Mesendoderm (in vitro differentiated cells): ENCODE measurements at regions not wholly inside any gene's neighbourhood (a gene's known extent, or its start where the extent isn't known, plus 50 kb on each side); places are given as distances from the start of the nearest gene placed in this dataset.

Source experiments
- DNase-seq: peaks from one replicate; pipeline ENCODE4 v3.0.0; 2013
- H2AK5ac ChIP-seq: 2 replicates; pipeline ENCODE4 v1.6.1; 2013; ENCODE audit warnings: low read length, inconsistent platforms
- H2BK120ac ChIP-seq: 2 replicates; pipeline ENCODE4 v1.6.1; 2013; ENCODE audit warnings: low read depth, mild to moderate bottlenecking, low read length, moderate library complexity, mixed read lengths
- H2BK15ac ChIP-seq: replicated peaks from 2 replicates; pipeline ENCODE4 v1.6.1; 2013; ENCODE audit warnings: low read depth, mild to moderate bottlenecking, moderate library complexity
- H2BK5ac ChIP-seq: 2 replicates; pipeline ENCODE4 v1.6.1; 2013; ENCODE audit warnings: low read length, inconsistent platforms
- H3K18ac ChIP-seq: 2 replicates; pipeline ENCODE4 v1.6.1; 2013; ENCODE audit warnings: mild to moderate bottlenecking, low read length, mixed read lengths
- H3K23ac ChIP-seq: one replicate; pipeline ENCODE4 v1.6.1; 2013; ENCODE audit warnings: low read length
- H3K27ac ChIP-seq: 2 replicates; pipeline ENCODE4 v1.5.1; 2013; ENCODE audit warnings: low read depth, mild to moderate bottlenecking, inconsistent platforms, low read length, moderate library complexity
- H3K27me3 ChIP-seq: 2 replicates; pipeline ENCODE4 v1.6.1; 2013; ENCODE audit warnings: low read length, control low read depth, mild to moderate bottlenecking, inconsistent platforms; ENCODE audit not compliant: insufficient read depth, poor library complexity
- H3K36me3 ChIP-seq: 2 replicates; pipeline ENCODE4 v1.6.1; 2013; ENCODE audit warnings: low read length, inconsistent platforms; ENCODE audit not compliant: control insufficient read depth, insufficient read depth
- H3K4ac ChIP-seq: one replicate; pipeline ENCODE4 v1.6.1; 2013; ENCODE audit warnings: low read depth, mild to moderate bottlenecking, low read length, moderate library complexity
- H3K4me1 ChIP-seq: 2 replicates; pipeline ENCODE4 v1.6.1; 2013; ENCODE audit warnings: low read depth, low read length, inconsistent platforms; ENCODE audit not compliant: control insufficient read depth
- H3K4me2 ChIP-seq: 2 replicates; pipeline ENCODE4 v1.6.1; 2013; ENCODE audit warnings: low read length
- H3K4me3 ChIP-seq: 2 replicates; pipeline ENCODE4 v1.5.1; 2013; ENCODE audit warnings: mild to moderate bottlenecking, low read length
- H3K56ac ChIP-seq: one replicate; pipeline ENCODE4 v1.6.1; 2013; ENCODE audit warnings: low read length
- H3K79me1 ChIP-seq: 2 replicates; pipeline ENCODE4 v1.6.1; 2013; ENCODE audit warnings: low read length, inconsistent platforms
- H3K79me2 ChIP-seq: 2 replicates; pipeline ENCODE4 v1.6.1; 2013; ENCODE audit warnings: mild to moderate bottlenecking, low read length; ENCODE audit not compliant: control insufficient read depth, insufficient read depth
- H3K9ac ChIP-seq: 2 replicates; pipeline ENCODE4 v1.6.1; 2013; ENCODE audit warnings: low read length, inconsistent platforms
- H4K5ac ChIP-seq: one replicate; pipeline ENCODE4 v1.6.1; 2013; ENCODE audit warnings: low read length
- H4K8ac ChIP-seq: one replicate; pipeline ENCODE4 v1.6.1; 2013; ENCODE audit warnings: low read depth, mild to moderate bottlenecking, control low read depth, low read length, moderate library complexity
- WGBS: extraction: QIAGEN DNeasy Blood & Tissue Kit; methylation state at CpG from one replicate; pipeline ENCODE4 v1.1.7; 2013; ENCODE audit warnings: low lambda C conversion rate, missing lambda C conversion rate; ENCODE audit not compliant: insufficient coverage; ENCODE audit errors: extremely low coverage; 5-methylcytosine and 5-hydroxymethylcytosine counted together

DNA sequence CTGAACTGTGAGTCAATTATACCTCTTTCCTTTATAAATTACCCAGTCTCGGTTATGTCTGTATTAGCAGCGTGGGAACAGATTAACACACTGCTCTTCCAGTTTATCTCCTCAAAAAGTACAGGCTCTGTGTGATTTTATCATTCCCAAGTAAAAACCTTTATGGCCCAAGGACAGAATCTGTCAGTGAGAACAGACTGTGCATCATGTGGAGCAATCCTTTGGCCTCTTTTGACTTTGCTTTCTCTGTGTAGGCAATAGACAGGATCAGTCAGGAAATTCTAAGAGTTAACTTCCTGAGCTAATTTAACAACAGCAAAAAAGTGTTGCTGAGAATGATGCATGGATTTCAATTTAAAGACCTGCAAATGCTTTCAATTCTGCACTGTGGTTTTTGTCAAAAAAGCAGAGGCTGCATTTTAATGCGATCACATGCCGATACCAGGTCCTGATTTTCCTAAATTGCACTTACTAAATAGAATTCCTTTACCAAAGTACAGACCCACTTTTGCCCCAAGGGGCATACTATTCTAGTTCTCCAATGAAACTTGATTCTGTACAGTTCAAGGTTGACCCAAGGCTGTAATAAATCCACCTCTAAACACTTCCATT is 246.7 kb upstream of the MARCKS start:
- no peak overlapping the region for H3K27ac ChIP-seq
- H2BK5ac ChIP-seq = no peak overlapping the region
- H3K23ac ChIP-seq = no peak overlapping the region
- no peak overlapping the region for H2BK15ac ChIP-seq
- no CpG with 5 or more reads among the region's 4 CpGs for WGBS
- no peak overlapping the region for H3K9ac ChIP-seq
- no peak overlapping the region for H4K8ac ChIP-seq
- no peaks in the 10 kb centered on the region for H3K4me1 ChIP-seq
- no peak overlapping the region for H4K5ac ChIP-seq
- no peak overlapping the region for H3K4ac ChIP-seq
- no peak overlapping the region for H3K4me3 ChIP-seq
- no peaks in the 10 kb centered on the region for H3K79me1 ChIP-seq
- no peaks in the 10 kb centered on the region for H3K79me2 ChIP-seq
- H2AK5ac ChIP-seq = no peak overlapping the region
- H3K18ac ChIP-seq = no peak overlapping the region
- H2BK120ac ChIP-seq = no peak overlapping the region
- H3K4me2 ChIP-seq = no peak overlapping the region
- no peak overlapping the region for H3K56ac ChIP-seq
- no peak for DNase-seq
- H3K27me3 ChIP-seq = no peaks in the 10 kb centered on the region
- no peaks in the 10 kb centered on the region for H3K36me3 ChIP-seq

DNA sequence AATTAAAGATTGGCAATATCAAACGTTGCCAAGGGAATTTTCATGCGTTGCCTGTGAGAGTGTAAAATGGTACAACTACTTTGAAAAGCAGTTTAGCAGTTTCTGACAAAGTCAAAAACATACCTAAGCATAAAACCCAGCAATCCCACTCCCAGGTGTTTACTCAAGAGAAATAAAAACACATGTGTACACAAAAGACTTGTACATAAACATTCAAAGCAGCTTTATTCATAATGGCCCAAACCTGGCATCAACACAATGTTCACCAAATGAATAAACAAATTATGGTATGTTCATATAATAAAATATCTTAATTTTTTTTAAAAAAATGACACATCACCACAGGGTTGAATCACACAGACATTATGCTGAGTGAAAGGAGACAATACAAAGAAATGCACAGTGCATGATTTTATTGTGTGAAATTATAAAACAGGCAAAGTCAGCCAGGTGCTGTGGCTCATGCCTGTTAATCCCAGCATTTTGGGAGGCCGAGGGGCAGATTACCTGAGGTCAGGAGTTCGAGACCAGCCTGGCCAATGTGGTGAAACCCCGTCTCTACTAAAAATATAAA is 240.4 kb upstream of the MARCKS start:
- no peak overlapping the region for H3K4ac ChIP-seq
- no peak overlapping the region for H2AK5ac ChIP-seq
- H2BK15ac ChIP-seq = no peak overlapping the region
- H3K27ac ChIP-seq = no peak overlapping the region
- H3K79me2 ChIP-seq = no peaks in the 10 kb centered on the region
- no peak overlapping the region for H4K8ac ChIP-seq
- H3K4me3 ChIP-seq = no peak overlapping the region
- no peak overlapping the region for H2BK120ac ChIP-seq
- no peak overlapping the region for H3K4me2 ChIP-seq
- DNase-seq = no peak
- no peak overlapping the region for H3K23ac ChIP-seq
- H3K27me3 ChIP-seq = no peaks in the 10 kb centered on the region
- WGBS = no CpG with 5 or more reads among the region's 5 CpGs
- no peak overlapping the region for H2BK5ac ChIP-seq
- no peaks in the 10 kb centered on the region for H3K79me1 ChIP-seq
- H3K9ac ChIP-seq = no peak overlapping the region
- H3K56ac ChIP-seq = no peak overlapping the region
- no peak overlapping the region for H4K5ac ChIP-seq
- no peaks in the 10 kb centered on the region for H3K36me3 ChIP-seq
- H3K18ac ChIP-seq = no peak overlapping the region
- H3K4me1 ChIP-seq = no peaks in the 10 kb centered on the region

DNA sequence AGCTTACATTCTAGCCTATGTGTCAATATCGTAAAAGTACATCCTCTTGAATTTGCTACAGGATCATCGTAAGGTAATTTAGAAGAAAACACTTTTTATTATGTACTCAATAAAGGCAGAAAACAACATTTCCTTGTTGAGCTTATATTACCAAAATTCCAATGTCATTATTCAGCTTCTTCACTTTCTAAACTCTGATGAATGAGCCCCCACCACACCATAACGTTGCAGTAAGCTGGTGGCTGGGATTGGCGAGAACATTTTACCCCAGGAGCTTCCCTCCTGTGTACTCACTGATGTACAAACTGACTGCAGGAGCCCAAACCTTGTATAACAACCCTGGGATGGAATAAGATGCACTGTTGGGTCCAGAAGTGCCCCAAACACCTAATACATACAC is 238.1 kb upstream of the MARCKS start:
- Histone ChIP-seq H4K5ac (no peak overlapping the region), H2AK5ac (no peak overlapping the region), H3K27me3 (no peaks in the 10 kb centered on the region), H3K79me2 (no peaks in the 10 kb centered on the region), H3K4ac (no peak overlapping the region), H3K56ac (no peak overlapping the region), H3K23ac (no peak overlapping the region), H4K8ac (no peak overlapping the region), H3K79me1 (no peaks in the 10 kb centered on the region), H2BK15ac (no peak overlapping the region), H3K4me1 (no peaks in the 10 kb centered on the region), H3K9ac (no peak overlapping the region), H3K4me2 (no peak overlapping the region), H2BK120ac (no peak overlapping the region), H3K36me3 (no peaks in the 10 kb centered on the region), H3K4me3 (no peak overlapping the region), H3K27ac (no peak overlapping the region), H3K18ac (no peak overlapping the region), H2BK5ac (no peak overlapping the region)
- no peak for DNase-seq
- no CpG with 5 or more reads among the region's 4 CpGs for WGBS

DNA sequence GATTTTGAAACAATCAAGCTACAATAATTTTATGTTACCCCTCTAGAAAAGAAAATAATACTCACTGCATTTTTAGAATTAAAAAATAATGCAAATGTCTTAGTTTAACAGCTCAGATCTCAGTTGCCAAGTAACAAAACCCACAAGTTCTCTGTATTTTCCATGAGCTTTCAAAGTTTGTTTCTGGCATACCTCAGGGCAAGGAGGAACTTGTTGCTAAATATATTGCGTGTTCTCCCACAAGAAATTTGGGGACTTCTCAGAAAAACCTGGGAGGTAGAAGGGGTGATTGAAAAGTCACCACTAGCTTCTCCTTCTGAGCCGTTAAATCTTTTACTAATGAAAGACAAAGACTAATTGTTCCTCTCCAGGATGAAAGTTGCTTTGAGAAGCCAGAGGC is 236.8 kb upstream of the MARCKS start:
- Histone ChIP-seq H3K18ac (no peak overlapping the region), H3K56ac (no peak overlapping the region), H3K4me1 (no peaks in the 10 kb centered on the region), H3K27ac (no peak overlapping the region), H3K79me1 (no peaks in the 10 kb centered on the region), H2BK15ac (no peak overlapping the region), H3K4me2 (no peak overlapping the region), H3K36me3 (no peaks in the 10 kb centered on the region), H3K4ac (no peak overlapping the region), H2AK5ac (no peak overlapping the region), H3K23ac (no peak overlapping the region), H3K79me2 (no peaks in the 10 kb centered on the region), H2BK5ac (no peak overlapping the region), H3K9ac (no peak overlapping the region), H4K5ac (no peak overlapping the region), H2BK120ac (no peak overlapping the region), H3K27me3 (no peaks in the 10 kb centered on the region), H3K4me3 (no peak overlapping the region), H4K8ac (no peak overlapping the region)
- no peak for DNase-seq
- WGBS = no CpG with 5 or more reads among the region's 2 CpGs

DNA sequence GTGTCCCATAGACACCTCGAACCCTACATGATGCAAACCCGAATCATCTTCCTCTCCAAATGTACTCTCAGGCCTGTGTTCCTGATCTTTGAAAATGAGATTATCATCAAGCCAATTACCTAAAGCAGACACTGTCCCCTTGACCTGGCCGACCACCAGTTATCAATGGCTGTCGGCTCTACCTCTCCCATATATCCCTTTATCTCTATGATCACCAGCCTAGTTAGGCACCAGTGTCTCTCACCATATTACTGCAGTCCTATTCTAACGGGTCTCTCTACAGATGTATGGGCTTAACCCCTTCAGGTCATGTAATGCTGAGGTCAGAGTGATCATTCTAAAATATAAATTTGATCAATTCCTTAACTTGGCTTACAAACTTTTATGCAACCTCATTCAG is 234.9 kb upstream of the MARCKS start:
- Histone ChIP-seq H2BK120ac (no peak overlapping the region), H3K4me1 (no peaks in the 10 kb centered on the region), H3K79me1 (no peaks in the 10 kb centered on the region), H2BK5ac (no peak overlapping the region), H3K36me3 (no peaks in the 10 kb centered on the region), H3K4me2 (no peak overlapping the region), H3K18ac (no peak overlapping the region), H3K56ac (no peak overlapping the region), H2AK5ac (no peak overlapping the region), H3K27ac (no peak overlapping the region), H3K27me3 (no peaks in the 10 kb centered on the region), H2BK15ac (no peak overlapping the region), H3K4me3 (no peak overlapping the region), H3K23ac (no peak overlapping the region), H4K5ac (no peak overlapping the region), H3K79me2 (no peaks in the 10 kb centered on the region), H4K8ac (no peak overlapping the region), H3K4ac (no peak overlapping the region), H3K9ac (no peak overlapping the region)
- WGBS = no CpG with 5 or more reads among the region's 5 CpGs
- DNase-seq = no peak

DNA sequence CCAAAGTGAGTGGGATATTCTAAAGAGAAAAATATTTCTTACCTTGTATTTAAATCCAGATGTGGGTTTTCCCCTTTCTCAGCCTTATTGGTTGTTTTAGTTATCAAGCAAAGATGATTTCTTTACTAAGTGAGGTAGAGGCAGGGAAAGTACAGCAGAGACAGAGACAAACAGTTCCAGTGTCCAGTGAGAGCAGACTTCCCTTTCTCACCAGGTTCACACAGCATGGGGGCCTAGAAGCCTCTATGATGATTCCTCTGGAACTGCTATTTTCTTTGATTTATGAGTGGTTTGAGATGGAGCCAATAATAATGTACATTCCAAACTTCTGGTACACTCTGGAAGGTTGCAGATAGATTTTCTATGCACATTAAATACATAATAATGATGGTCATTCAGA is 234.0 kb upstream of the MARCKS start:
- H3K4ac ChIP-seq = no peak overlapping the region
- H4K8ac ChIP-seq = no peak overlapping the region
- H3K4me2 ChIP-seq = no peak overlapping the region

More for the DNA sequence above, 234.0 kb upstream of the MARCKS start:
- H3K18ac ChIP-seq = no peak overlapping the region
- no peak overlapping the region for H3K27ac ChIP-seq
- H3K4me1 ChIP-seq = no peaks in the 10 kb centered on the region
- H2BK15ac ChIP-seq = no peak overlapping the region
- H2BK120ac ChIP-seq = no peak overlapping the region
- no peaks in the 10 kb centered on the region for H3K79me2 ChIP-seq
- no peaks in the 10 kb centered on the region for H3K36me3 ChIP-seq
- DNase-seq = no peak
- no peaks in the 10 kb centered on the region for H3K27me3 ChIP-seq
- H3K56ac ChIP-seq = no peak overlapping the region
- no peak overlapping the region for H2AK5ac ChIP-seq
- H4K5ac ChIP-seq = no peak overlapping the region
- H3K79me1 ChIP-seq = no peaks in the 10 kb centered on the region
- H2BK5ac ChIP-seq = no peak overlapping the region
- H3K23ac ChIP-seq = no peak overlapping the region
- no peak overlapping the region for H3K9ac ChIP-seq
- no peak overlapping the region for H3K4me3 ChIP-seq
